ENCODE measurements at regions not wholly inside any gene's neighbourhood (a gene's known extent, or its start where the extent isn't known, plus 50 kb on each side); places are given as distances from the start of the nearest gene placed in this dataset.
"Not testable (repeated sequence)": the region's sequence is repeated elsewhere in the genome, so short reads cannot be mapped to it uniquely, and the experiment has no call there.

- peak; percentile 2 to 39 for DNase-seq
These were observed 628.7 kb downstream of the TYW1 start for GRCh38 chr7:67625257-67625737.

GRCh38 chr7:67631476-67631875, 634.8 kb downstream of the TYW1 start:
- DNase-seq: no peak

DNA sequence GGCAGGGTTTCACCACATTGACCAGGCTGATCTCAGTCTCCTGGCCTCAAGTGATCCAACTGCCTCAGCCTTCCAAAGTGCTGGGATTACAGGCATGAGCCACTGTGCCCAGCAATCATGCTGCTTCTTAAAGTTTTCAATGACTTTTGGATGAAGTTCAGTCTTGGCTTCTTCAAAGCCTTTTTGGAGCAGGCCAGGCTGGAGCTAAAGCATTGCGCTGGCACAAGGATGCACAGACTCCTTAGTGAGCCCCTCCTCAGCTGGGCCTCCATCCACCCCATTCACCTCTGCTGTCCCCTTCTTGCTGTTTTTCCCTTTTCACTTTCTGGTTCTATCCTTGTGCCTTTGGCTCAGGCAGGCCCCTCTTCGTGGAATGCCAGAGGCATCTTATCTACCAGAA, 638.6 kb downstream of the TYW1 start:
- DNase-seq: no peak

DNA sequence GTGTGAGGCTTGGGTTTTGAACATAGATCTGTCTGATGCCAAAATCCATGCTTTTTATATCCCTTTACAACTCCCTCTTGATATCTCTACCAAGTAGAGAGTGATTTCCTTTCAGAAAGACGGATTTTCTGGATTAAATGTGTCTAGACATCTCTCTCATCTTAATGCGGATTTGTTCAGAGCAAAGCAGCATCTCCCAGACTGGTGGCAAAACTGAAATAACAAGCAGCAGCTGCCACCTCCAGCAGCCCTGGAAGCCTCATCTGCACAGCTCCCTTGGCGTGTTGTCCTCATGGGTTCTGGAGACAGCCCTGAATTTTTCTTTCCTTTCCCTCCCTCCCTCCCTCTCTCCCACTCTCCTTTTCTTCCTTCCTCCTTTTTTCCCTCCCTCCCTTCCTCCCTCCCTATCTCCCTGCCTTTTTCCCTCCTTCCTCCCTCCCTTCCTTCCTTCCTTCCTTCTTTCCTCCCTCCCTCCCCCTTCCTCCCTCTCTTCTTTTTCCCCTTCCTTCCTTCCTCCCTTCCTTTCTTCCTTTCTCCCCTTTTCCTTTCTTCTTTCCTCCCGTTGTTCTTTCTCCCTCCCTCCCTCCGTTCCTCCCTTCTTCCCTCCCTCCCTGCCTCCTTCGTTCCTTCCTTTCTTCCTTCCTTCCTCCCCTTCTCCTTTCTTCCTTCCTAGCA, 639.9 kb downstream of the TYW1 start:
- DNase-seq: no peak

- DNase-seq: no peak
These were observed 640.4 kb downstream of the TYW1 start for GRCh38 chr7:67637023-67637358.

DNA sequence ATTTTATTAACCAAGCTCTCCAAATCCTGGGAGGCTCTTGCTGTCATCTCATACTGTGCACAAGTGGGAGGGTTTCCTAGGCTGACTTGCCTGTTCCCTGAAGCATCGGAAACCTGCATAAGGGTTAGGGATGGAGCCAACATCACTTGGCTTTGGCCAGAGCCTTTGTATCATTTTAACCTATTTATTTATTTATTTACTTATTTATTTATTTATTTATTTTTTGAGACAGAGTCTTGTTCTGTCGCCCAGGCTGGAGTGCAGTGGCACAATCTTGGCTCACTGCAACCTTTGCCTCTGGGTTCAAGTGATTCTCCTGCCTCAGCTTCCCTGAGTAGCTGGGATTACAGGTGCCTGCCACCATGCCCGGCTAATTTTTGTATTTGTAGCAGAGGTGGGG, 645.9 kb downstream of the TYW1 start:
- DNase-seq: not testable (repeated sequence)

GRCh38 chr7:67644151-67644550, 647.5 kb downstream of the TYW1 start:
- DNase-seq: no peak

GRCh38 chr7:67652937-67653336, 656.3 kb downstream of the TYW1 start:
- DNase-seq: no peak

DNA sequence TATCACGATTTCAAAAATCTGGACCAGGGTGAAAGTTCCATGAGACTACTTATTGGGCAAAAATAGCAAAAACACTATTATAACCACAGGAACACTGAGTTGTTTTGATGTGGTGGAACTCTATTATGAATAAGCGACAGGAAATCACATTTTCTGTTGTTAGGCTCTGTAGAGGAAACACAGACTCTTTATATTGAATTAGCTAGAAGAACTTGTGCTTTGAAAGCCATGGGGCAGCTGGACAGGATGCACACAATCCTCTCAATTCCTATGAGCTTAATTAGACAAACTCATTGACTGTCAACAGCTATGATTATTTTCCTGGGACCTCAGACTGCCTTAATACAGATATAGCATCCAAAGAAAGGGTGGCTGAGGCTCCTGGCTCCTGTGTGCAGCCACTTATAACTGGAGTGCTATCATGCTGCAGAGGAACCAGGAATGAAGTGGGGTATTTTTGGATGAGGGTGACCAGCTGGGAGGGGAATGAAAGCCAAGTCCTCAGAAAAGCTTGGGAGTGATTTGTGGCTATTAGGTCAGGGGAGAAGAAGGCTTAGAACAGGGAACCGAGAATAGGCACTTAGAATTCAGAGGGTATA, 657.3 kb downstream of the TYW1 start:
- DNase-seq: no peak

DNA sequence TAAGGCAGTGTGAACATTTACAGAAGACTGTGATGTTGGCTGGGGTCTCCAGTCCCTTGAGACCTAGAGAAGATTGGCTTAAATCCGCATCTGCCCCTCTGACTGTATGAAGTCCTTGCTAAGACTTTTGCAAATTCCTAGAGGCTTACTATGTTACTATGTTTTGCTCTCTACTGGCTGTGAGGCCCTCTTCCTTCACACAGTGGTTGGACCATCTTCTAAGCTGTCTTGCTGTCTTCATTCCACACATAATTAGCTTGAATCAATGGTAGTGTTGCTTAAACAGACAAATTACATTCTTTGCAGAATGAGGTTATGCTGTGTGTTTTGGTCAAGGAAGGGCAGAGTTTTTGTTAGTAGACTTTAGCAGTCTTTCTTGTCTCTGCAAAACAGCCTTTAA, 658.0 kb downstream of the TYW1 start:
- no peak for DNase-seq

- no peak for DNase-seq
These were observed 658.5 kb downstream of the TYW1 start for GRCh38 chr7:67655168-67655567.

GRCh38 chr7:67659091-67659490, 662.5 kb downstream of the TYW1 start:
- DNase-seq: no peak

- no peak for DNase-seq
These were observed 666.2 kb downstream of the TYW1 start for GRCh38 chr7:67662804-67663203.

DNA sequence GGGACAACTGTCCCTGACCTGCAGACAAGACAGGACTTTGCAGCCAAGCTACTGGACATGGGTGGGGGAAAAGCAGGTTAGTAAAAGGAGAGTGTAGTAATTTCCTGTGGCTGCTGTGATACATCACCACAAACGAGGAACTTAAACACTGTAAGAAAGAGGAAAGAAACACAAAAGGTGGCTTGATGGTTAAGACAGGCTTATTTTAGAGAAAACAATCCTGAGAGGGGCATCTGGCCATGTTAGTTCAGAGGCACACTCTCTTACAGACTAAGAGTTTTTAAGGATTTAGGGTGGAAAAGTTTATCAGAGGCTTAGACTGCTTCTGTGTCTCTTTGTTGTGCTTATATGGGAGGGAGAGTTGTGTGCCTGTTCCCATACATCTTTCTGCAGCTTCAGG, 667.0 kb downstream of the TYW1 start:
- no peak for DNase-seq

- DNase-seq: not testable (repeated sequence)
These were observed 669.7 kb downstream of the TYW1 start for GRCh38 chr7:67666359-67666758.

DNA sequence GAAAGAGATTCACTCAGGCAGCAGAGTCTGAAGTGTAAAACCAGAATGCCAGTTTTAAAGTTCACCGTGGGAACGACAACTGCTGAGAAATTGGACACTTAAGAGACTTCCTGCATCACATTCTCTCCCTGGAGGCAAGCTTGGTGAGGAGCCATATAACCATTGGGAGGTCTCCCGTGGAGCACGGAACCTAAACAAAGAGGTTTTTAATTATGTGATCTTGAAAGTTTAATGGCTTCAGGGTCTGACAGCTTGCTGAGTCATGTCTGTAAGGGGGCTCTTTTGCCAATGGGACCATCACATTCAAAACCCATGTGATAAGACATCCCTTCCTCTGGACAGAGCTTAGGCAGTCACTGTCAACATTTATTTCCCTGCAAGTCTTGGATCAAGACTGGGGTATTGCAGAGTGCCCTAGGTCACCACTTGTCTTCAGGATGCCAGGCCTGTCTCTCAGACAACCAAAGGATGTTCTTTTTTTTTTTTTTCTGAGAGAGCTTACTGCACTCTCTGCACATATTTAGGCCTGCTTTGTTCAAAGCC, 674.4 kb downstream of the TYW1 start:
- no peak for DNase-seq

DNA sequence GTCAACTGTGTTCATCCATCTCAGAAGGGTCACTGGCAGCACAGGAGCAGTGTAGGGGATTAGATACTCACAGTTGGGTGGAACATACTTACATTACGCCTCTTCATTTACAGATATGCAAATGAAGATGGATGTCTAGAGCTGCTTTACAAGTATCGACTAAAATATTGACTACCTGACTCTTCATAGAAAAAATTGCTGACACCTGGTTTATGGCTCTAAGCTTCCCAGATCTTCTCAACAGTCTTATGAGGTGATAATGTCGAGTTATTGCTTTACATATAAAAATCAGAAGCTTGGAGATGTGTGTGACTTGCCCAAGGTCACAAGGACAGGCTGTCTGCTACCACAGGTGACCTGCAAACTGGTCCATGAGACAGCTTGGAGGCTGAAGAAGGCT, 677.2 kb downstream of the TYW1 start:
- no peak for DNase-seq

GRCh38 chr7:67674862-67675261, 678.2 kb downstream of the TYW1 start:
- DNase-seq: not testable (repeated sequence)

- DNase-seq: no peak
These were observed 679.3 kb downstream of the TYW1 start for GRCh38 chr7:67675971-67676370.

DNA sequence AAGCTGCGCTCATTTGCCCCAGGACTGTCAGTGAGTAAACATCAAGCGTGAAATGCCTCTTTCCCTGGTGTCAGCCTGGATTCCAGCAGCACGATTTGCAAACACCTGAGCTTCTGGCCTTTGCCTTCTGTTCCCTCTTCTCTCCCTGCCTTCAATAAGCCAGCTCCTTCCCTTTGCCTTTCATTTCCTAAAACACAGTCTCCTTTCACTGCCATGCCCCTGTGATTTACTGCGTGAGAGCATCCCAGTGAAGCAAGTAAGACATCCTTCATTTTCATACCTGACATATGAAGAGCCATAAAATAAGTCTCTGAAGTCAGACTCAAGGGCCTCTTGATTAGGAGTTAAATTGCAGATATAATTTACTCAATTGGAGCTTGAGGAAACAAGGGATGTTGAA, 681.8 kb downstream of the TYW1 start:
- DNase-seq: no peak

DNA sequence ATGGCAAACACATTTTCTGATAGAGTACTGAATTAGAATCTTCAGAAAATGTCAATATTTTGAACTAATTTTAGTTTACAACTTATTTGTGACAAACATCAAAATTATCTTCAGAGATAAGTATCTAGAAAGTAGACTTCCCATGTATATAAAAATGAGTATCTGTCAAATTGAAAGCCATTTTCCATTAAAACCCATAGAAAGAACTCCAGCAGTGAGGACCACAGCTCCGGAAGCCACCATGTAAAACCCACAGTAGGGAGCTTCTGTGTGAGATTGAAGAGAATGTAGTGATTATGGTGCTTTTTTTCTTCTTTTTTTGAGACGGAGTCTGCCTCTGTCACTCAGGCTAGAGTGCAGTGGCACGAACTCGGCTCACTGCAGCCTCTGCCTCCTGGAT, 687.0 kb downstream of the TYW1 start:
- no peak for DNase-seq

DNA sequence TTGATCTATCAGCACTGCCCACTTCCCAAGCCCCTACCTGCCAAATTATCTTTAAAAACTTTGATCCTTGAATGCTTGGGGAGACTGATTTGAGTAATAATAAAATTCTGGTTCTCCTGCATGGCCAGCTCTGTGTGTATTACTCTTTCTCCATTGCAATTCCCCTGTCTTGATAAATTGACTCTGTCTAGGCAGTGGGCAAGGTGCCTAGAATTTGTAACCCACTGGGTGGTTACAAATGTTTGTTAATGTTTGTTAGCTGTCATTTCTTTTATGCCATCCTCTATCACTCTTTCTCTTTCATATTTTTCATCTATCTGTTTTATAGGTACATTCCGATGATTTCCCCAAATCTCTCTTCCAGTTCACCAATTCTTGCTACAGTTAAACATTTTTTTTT, 694.1 kb downstream of the TYW1 start:
- DNase-seq: no peak

GRCh38 chr7:67692425-67692824, 695.8 kb downstream of the TYW1 start:
- no peak for DNase-seq

DNA sequence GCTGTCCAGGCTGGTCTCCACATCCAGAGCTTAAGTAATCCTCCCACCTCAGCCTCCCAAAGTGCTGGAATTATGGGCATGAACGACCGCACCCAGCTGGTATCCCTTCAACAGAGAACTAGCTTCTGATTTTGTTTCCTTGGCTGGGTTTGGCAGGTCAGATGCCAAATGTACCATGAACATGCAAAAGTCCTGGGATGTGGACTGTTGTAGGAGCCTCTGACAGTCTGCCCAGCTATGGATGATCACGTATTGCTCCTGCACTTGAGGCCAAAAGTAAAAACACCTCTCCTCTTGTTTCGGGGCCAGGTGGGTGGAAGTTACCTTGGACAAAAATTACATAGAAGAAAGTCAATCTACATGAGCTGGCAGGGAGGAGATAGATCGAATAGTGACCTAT, 699.5 kb downstream of the TYW1 start:
- DNase-seq: no peak

- DNase-seq: no peak
These were observed 700.2 kb downstream of the TYW1 start for GRCh38 chr7:67696878-67697277.

All from inflammatory macrophage treated with lipopolysaccharide for 1 hour (primary cell).